B cell (primary cell): ENCODE measurements at regions not wholly inside any gene's neighbourhood (a gene's known extent, or its start where the extent isn't known, plus 50 kb on each side); places are given as distances from the start of the nearest gene placed in this dataset.

Source experiments
- ATAC-seq: fragments of 200-7000 bp; cut with Tn5 transposase; one replicate; pipeline ENCODE4 v1.10.0; 2021; ENCODE audit warnings: low read depth, mild to moderate bottlenecking, moderate number of reproducible peaks, moderate library complexity
- CTCF ChIA-PET: fragments of 350-600 bp; sonication (Branson Sonifier 250); formaldehyde crosslinking; loops from one replicate; lab custom pipeline; 2021; ENCODE audit warnings: antibody characterized with exemption, inconsistent platforms; lab: Charles Lee
- POLR2A ChIA-PET: fragments of 350-600 bp; sonication (Branson Sonifier 250); formaldehyde crosslinking; loops from one replicate; lab custom pipeline; 2021; ENCODE audit warnings: antibody characterized with exemption; lab: Charles Lee
- DNase-seq: peaks from one replicate; pipeline ENCODE4 v3.0.0; 2013
- H2AFZ ChIP-seq: 2 replicates; pipeline ENCODE4 v1.6.1; 2012; ENCODE audit warnings: mild to moderate bottlenecking, low read depth, low read length; ENCODE audit not compliant: insufficient read depth, poor library complexity, severe bottlenecking
- H3K27ac ChIP-seq, 2 donors: 1 replicate in 1 of 2; 2 replicates in 1 of 2; pipeline ENCODE4 v1.5.1; 2012 to 2013; ENCODE audit warnings: low read length in 2 of 2, mild to moderate bottlenecking in 2 of 2, moderate library complexity in 1 of 2
- H3K27me3 ChIP-seq, 4 experiments: fragments of 200-600 bp in 1 of 4; sonication (generic) in 1 of 4; replicated peaks in 1 of 4; 1 replicate in 2 of 4; 2 replicates in 2 of 4; pipeline versions ENCODE4 v1.6.1 to v1.7.0; 2013 to 2016; ENCODE audit warnings: low read length in 3 of 4, mild to moderate bottlenecking in 2 of 4, mixed read lengths in 1 of 4, moderate library complexity in 1 of 4; ENCODE audit not compliant: insufficient read depth in 4 of 4, control insufficient read depth in 3 of 4; ENCODE audit errors: control extremely low read depth in 1 of 4
- H3K36me3 ChIP-seq, 2 experiments: replicated peaks in 1 of 2; 1 replicate in 1 of 2; 2 replicates in 1 of 2; pipeline versions ENCODE4 v1.6.1 to v1.7.1; 2013; ENCODE audit warnings: low read length in 1 of 2; ENCODE audit not compliant: insufficient read depth in 2 of 2, control insufficient read depth in 1 of 2; ENCODE audit errors: control extremely low read depth in 1 of 2, extremely low read depth in 1 of 2
- H3K4me1 ChIP-seq, 2 donors: fragments of 200-600 bp in 1 of 2; sonication (generic) in 1 of 2; 1 replicate in 1 of 2; 2 replicates in 1 of 2; pipeline versions ENCODE4 v1.5.1 to v1.6.1; 2013 to 2017; ENCODE audit warnings: low read length in 2 of 2; ENCODE audit not compliant: control insufficient read depth in 2 of 2, insufficient read depth in 2 of 2
- H3K4me2 ChIP-seq: replicated peaks from 2 replicates; pipeline ENCODE3; 2012; ENCODE audit warnings: mild to moderate bottlenecking, low read depth, low read length; ENCODE audit not compliant: poor library complexity, severe bottlenecking
- H3K4me3 ChIP-seq, 5 experiments: fragments of 200-600 bp in 1 of 5; sonication (generic) in 1 of 5; 1 replicate in 3 of 5; 2 replicates in 2 of 5; pipeline versions ENCODE4 v1.5.1 to v1.7.0; 2011 to 2016; ENCODE audit warnings: low read length in 4 of 5, mild to moderate bottlenecking in 4 of 5, low read depth in 2 of 5, control low read depth in 1 of 5, moderate library complexity in 1 of 5; ENCODE audit not compliant: insufficient read depth in 1 of 5; ENCODE audit errors: control extremely low read depth in 1 of 5, extremely low read depth in 1 of 5
- H3K79me2 ChIP-seq: fragments of 200-600 bp; sonication (generic); one replicate; pipeline ENCODE4 v1.6.0; 2016; ENCODE audit warnings: low read length; ENCODE audit not compliant: control insufficient read depth, insufficient read depth
- H3K9ac ChIP-seq: fragments of 200-600 bp; sonication (generic); 2 replicates; pipeline ENCODE4 v1.6.1; 2017; ENCODE audit warnings: mild to moderate bottlenecking, low read length, moderate library complexity
- H3K9me3 ChIP-seq, 3 donors: one replicate each; pipeline versions ENCODE4 v1.6.1 to v1.7.1; 2013; ENCODE audit warnings: low read length in 2 of 3; ENCODE audit not compliant: control insufficient read depth in 2 of 3, insufficient read depth in 1 of 3; ENCODE audit errors: control extremely low read depth in 1 of 3
- H4K20me1 ChIP-seq: 2 replicates; pipeline ENCODE4 v1.6.0; 2012; ENCODE audit warnings: mild to moderate bottlenecking, low read length; ENCODE audit not compliant: insufficient read depth, control insufficient read depth, poor library complexity, severe bottlenecking
- H3K27ac Mint-ChIP-seq: one replicate; pipeline ENCODE4 v1.8.0; 2021; ENCODE audit warnings: mixed read lengths
- H3K27me3 Mint-ChIP-seq: one replicate; pipeline ENCODE4 v1.8.0; 2021; ENCODE audit warnings: mixed read lengths
- H3K4me1 Mint-ChIP-seq: one replicate; pipeline ENCODE4 v1.8.0; 2021; ENCODE audit warnings: mixed read lengths
- H3K4me3 Mint-ChIP-seq: one replicate; pipeline ENCODE4 v1.8.0; 2021; ENCODE audit warnings: mixed read lengths
- H3K9me3 Mint-ChIP-seq: one replicate; pipeline ENCODE4 v1.8.0; 2022; ENCODE audit warnings: mixed read lengths; ENCODE audit not compliant: insufficient read depth
- CTCF ChIP-seq: fragments of 200-600 bp; IDR thresholded peaks from one replicate; pipeline ENCODE4 v1.8.0; 2022; ENCODE audit warnings: antibody characterized with exemption, mild to moderate bottlenecking
- EZH2 ChIP-seq: IDR thresholded peaks from 2 replicates; pipeline ENCODE4 v1.6.1; 2012; ENCODE audit warnings: borderline replicate concordance, low read depth, mild to moderate bottlenecking, moderate library complexity, low read length; ENCODE audit not compliant: insufficient read depth, poor library complexity, severe bottlenecking
- WGBS: methylation state at CpG from one replicate; pipeline ENCODE4 v1.1.5; 2013; ENCODE audit warnings: missing lambda C conversion rate; ENCODE audit not compliant: insufficient coverage; 5-methylcytosine and 5-hydroxymethylcytosine counted together
- intact Hi-C: fragments of 100-400 bp; cut with micrococcal nuclease; formaldehyde crosslinking; loops from one replicate; pipeline ENCODE4 v1.10.0; 2022

- ChIA-PET CTCF (no interaction called here), POLR2A (no interaction called here)
- DNase-seq, result no peak
- H3K4me1 ChIP-seq, result no peaks in the 10 kb centered on the region
- peaks cover 0 to 10% (median 0%) of the 10 kb centered on the region in 3 donors for H3K9me3 ChIP-seq
- no peak overlapping the region for H3K4me2 ChIP-seq
- Mint-ChIP-seq H3K27me3 (no peaks in the 10 kb centered on the region), H3K27ac (no peak overlapping the region), H3K4me1 (no peaks in the 10 kb centered on the region), H3K9me3 (peaks cover 3% of the 10 kb centered on the region), H3K4me3 (no peak overlapping the region)
- TF ChIP-seq EZH2, result no peak
- TF ChIP-seq CTCF, result no peak
- no peaks in the 10 kb centered on the region for H3K36me3 ChIP-seq
- no peak overlapping the region for H3K9ac ChIP-seq
- no peak overlapping the region for H2AFZ ChIP-seq
- H3K4me3 ChIP-seq, result no peak overlapping the region
- no peaks in the 10 kb centered on the region for H4K20me1 ChIP-seq
- WGBS, result 100% methylated on average over 1 of the region's 1 CpG
- no peak for ATAC-seq
- H3K79me2 ChIP-seq, result no peaks in the 10 kb centered on the region
- no peak overlapping the region for H3K27ac ChIP-seq
- H3K27me3 ChIP-seq, result no peaks in the 10 kb centered on the region
- intact Hi-C loops, result no loop called here
These were observed 308.8 kb downstream of the DCDC2C start for GRCh38 chr2:4012197-4012596.

- Histone ChIP-seq H3K9ac (no peak overlapping the region), H3K27me3 (no peaks in the 10 kb centered on the region), H3K27ac (no peak overlapping the region), H2AFZ (no peak overlapping the region), H3K79me2 (no peaks in the 10 kb centered on the region), H3K4me2 (no peak overlapping the region), H3K4me1 (no peaks in the 10 kb centered on the region), H3K4me3 (no peak overlapping the region), H4K20me1 (no peaks in the 10 kb centered on the region), H3K36me3 (no peaks in the 10 kb centered on the region), H3K9me3 (peaks cover 0 to 21% (median 0%) of the 10 kb centered on the region in 3 donors)
- POLR2A ChIA-PET, result no interaction called here
- Mint-ChIP-seq H3K27ac (no peak overlapping the region), H3K9me3 (peaks cover 9% of the 10 kb centered on the region), H3K27me3 (no peaks in the 10 kb centered on the region), H3K4me1 (no peaks in the 10 kb centered on the region), H3K4me3 (no peak overlapping the region)
- intact Hi-C loops, result no loop called here
- ATAC-seq (no peak), DNase-seq (no peak)
- TF ChIP-seq EZH2 (no peak), CTCF (no peak)
- CTCF ChIA-PET, result no interaction called here
These were observed 315.2 kb downstream of the DCDC2C start for GRCh38 chr2:4018535-4018934.
